Endothelial cell of umbilical vein (primary cell): ENCODE measurements at regions not wholly inside any gene's neighbourhood (a gene's known extent, or its start where the extent isn't known, plus 50 kb on each side); places are given as distances from the start of the nearest gene placed in this dataset.

ENCODE experiments used
- BruUV-seq: library from RNA; stranded (reverse); fragments of 400-500 nt; replicated peaks from 2 replicates; lab custom pipeline; 2021; lab: Mats Ljungman, UMichigan
- CTCF ChIA-PET: fragments of 300-600, 350-600 bp; sonication (Branson Sonifier 250); formaldehyde crosslinking; loops from one replicate; lab custom pipeline; 2021; ENCODE audit warnings: antibody characterized with exemption, inconsistent platforms; lab: Charles Lee
- POLR2A ChIA-PET: fragments of 300-600, 350-600 bp; sonication (Branson Sonifier 250); formaldehyde crosslinking; loops from one replicate; lab custom pipeline; 2021; ENCODE audit warnings: antibody characterized with exemption, inconsistent platforms; lab: Charles Lee
- DNase-seq: peaks from one replicate; pipeline ENCODE4 v3.0.0-alpha.2; 2011; ENCODE audit warnings: low read depth, low spot score
- FAIRE-seq: peaks from 2 replicates; lab custom pipeline; 2011; peaks lifted over from hg19 to GRCh38; lab: Jason Lieb, UNC
- H2AFZ ChIP-seq: 2 replicates; pipeline ENCODE4 v1.6.0; 2012; ENCODE audit warnings: low read depth, low read length, control low read depth, inconsistent platforms
- H3K27ac ChIP-seq: 2 replicates; pipeline ENCODE4 v1.5.1; 2011; ENCODE audit warnings: low read depth, mild to moderate bottlenecking, control low read depth, low read length, moderate library complexity; ENCODE audit not compliant: insufficient read depth
- H3K27me3 ChIP-seq, 2 experiments: 2 replicates each; pipeline versions ENCODE4 v1.6.0 to v1.6.1; 2011; ENCODE audit warnings: low read length in 2 of 2, mixed read lengths in 1 of 2; ENCODE audit not compliant: control insufficient read depth in 2 of 2, insufficient read depth in 2 of 2
- H3K36me3 ChIP-seq, 2 experiments: 2 replicates in 1 of 2; 3 replicates in 1 of 2; pipeline ENCODE4 v1.5.1; 2011; ENCODE audit warnings: low read length in 2 of 2, mild to moderate bottlenecking in 1 of 2, moderate library complexity in 1 of 2; ENCODE audit not compliant: control insufficient read depth in 2 of 2, insufficient read depth in 2 of 2; ENCODE audit errors: extremely low read depth in 1 of 2
- H3K4me1 ChIP-seq: 3 replicates; pipeline ENCODE4 v1.5.1; 2011; ENCODE audit warnings: mild to moderate bottlenecking, low read length; ENCODE audit not compliant: control insufficient read depth, insufficient read depth; ENCODE audit errors: extremely low read depth
- H3K4me2 ChIP-seq: 2 replicates; pipeline ENCODE4 v1.6.1; 2011; ENCODE audit warnings: low read length, control low read depth, mixed read lengths; ENCODE audit not compliant: insufficient read depth
- H3K4me3 ChIP-seq, 3 experiments: fragments of 200-600 bp in 1 of 3; sonication (generic), shearing (Covaris generic) in 1 of 3; replicated peaks in 1 of 3; 2 replicates each; pipeline ENCODE4 v1.5.1; 2011 to 2016; ENCODE audit warnings: control low read depth in 3 of 3, low read length in 3 of 3, mild to moderate bottlenecking in 2 of 3, inconsistent platforms in 1 of 3, low read depth in 1 of 3, moderate library complexity in 1 of 3; ENCODE audit not compliant: insufficient read depth in 1 of 3
- H3K79me2 ChIP-seq: 2 replicates; pipeline ENCODE4 v1.6.0; 2012; ENCODE audit warnings: low read length, inconsistent platforms; ENCODE audit not compliant: control insufficient read depth, insufficient read depth
- H3K9ac ChIP-seq: replicated peaks from 2 replicates; pipeline ENCODE3; 2011; ENCODE audit warnings: low read length, control low read depth; ENCODE audit not compliant: insufficient read depth; ENCODE audit errors: extremely low read depth
- H3K9me1 ChIP-seq: replicated peaks from 3 replicates; pipeline ENCODE4 v1.6.0; 2011; ENCODE audit warnings: mild to moderate bottlenecking, low read length; ENCODE audit not compliant: control insufficient read depth, insufficient read depth; ENCODE audit errors: extremely low read depth
- H3K9me3 ChIP-seq: replicated peaks from 2 replicates; pipeline ENCODE4 v1.5.1; 2012; ENCODE audit warnings: low read length, inconsistent platforms; ENCODE audit not compliant: control insufficient read depth, insufficient read depth
- H4K20me1 ChIP-seq: replicated peaks from 2 replicates; pipeline ENCODE3; 2011; ENCODE audit warnings: mild to moderate bottlenecking, low read length; ENCODE audit not compliant: control insufficient read depth, insufficient read depth; ENCODE audit errors: extremely low read depth
- CTCF ChIP-seq, 2 donors: IDR thresholded peaks; 1 replicate in 1 of 2; 2 replicates in 1 of 2; pipeline ENCODE4 v1.5.1; 2011; ENCODE audit warnings: low read length in 2 of 2, mild to moderate bottlenecking in 2 of 2, moderate library complexity in 2 of 2, control low read depth in 1 of 2, inconsistent platforms in 1 of 2, low read depth in 1 of 2; ENCODE audit not compliant: insufficient read depth in 1 of 2; ENCODE audit errors: extremely low read depth in 1 of 2
- EZH2 ChIP-seq: IDR thresholded peaks from 2 replicates; pipeline ENCODE4 v1.6.1; 2012; ENCODE audit warnings: borderline replicate concordance, low read depth, mild to moderate bottlenecking, moderate library complexity, low read length, inconsistent platforms; ENCODE audit not compliant: severe bottlenecking
- FOS ChIP-seq: IDR thresholded peaks from 2 replicates; pipeline ENCODE4 v1.6.1; 2011; ENCODE audit warnings: mild to moderate bottlenecking, low read length, moderate library complexity, borderline replicate concordance; ENCODE audit not compliant: insufficient read depth
- GATA2 ChIP-seq: IDR thresholded peaks from 2 replicates; pipeline ENCODE4 v1.7.0; 2011; ENCODE audit warnings: low read depth, mild to moderate bottlenecking, moderate library complexity, mixed read lengths, low read length; ENCODE audit not compliant: insufficient read length, insufficient read depth
- JUN ChIP-seq: IDR thresholded peaks from 2 replicates; pipeline ENCODE4 v1.6.1; 2011; ENCODE audit warnings: borderline replicate concordance, low read depth; ENCODE audit not compliant: insufficient read length, insufficient read depth
- MAX ChIP-seq: IDR thresholded peaks from 2 replicates; pipeline ENCODE4 v1.6.1; 2011; ENCODE audit not compliant: insufficient read depth, insufficient read length
- MYC ChIP-seq: IDR thresholded peaks from one replicate; pipeline ENCODE4 v1.6.1; 2011; ENCODE audit warnings: mild to moderate bottlenecking, low read depth, low read length
- POLR2A ChIP-seq: IDR thresholded peaks from 2 replicates; pipeline ENCODE4 v1.6.1; 2012; ENCODE audit warnings: low read depth, mild to moderate bottlenecking, control low read depth, low read length
- POLR2AphosphoS5 ChIP-seq: IDR thresholded peaks from 2 replicates; pipeline ENCODE4 v1.6.1; 2012; ENCODE audit warnings: low read depth, mild to moderate bottlenecking, control low read depth, low read length, moderate library complexity; ENCODE audit not compliant: insufficient read depth
- dilution Hi-C: fragments of 300-500 bp; cut with MboI; formaldehyde crosslinking; loops from one replicate; pipeline ENCODE4 v1.15.0; 2019; ENCODE audit warnings: low sequenced_read_pairs; ENCODE audit not compliant: extremely low pct_ligation_motif_present
- intact Hi-C: fragments of 100-400 bp; cut with micrococcal nuclease; formaldehyde crosslinking; loops from one replicate; pipeline ENCODE4 v1.10.0; 2022

- Histone ChIP-seq H2AFZ (peak overlapping the region; percentile 87), H3K27me3 (no peaks in the 10 kb centered on the region), H4K20me1 (no peaks in the 10 kb centered on the region), H3K9me3 (no peaks in the 10 kb centered on the region), H3K4me2 (no peak overlapping the region), H3K9me1 (no peaks in the 10 kb centered on the region), H3K27ac (no peak overlapping the region), H3K4me1 (peaks cover 9% of the 10 kb centered on the region), H3K9ac (no peak overlapping the region), H3K79me2 (no peaks in the 10 kb centered on the region), H3K36me3 (no peaks in the 10 kb centered on the region), H3K4me3 (no peak overlapping the region)
- intact Hi-C loops = no loop called here
- no TSS peak for BruUV-seq
- CTCF ChIA-PET = interaction anchor here (1.3 to 2.0 kb wide), 2 partner anchors 12 to 24 kb away, joined by 3 to 4 read pairs; no protein-coding TSS in a partner anchor
- dilution Hi-C loops = no loop called here
- DNase-seq = peak; percentile 33
- POLR2A ChIA-PET = no interaction called here
- TF ChIP-seq EZH2 (no peak), POLR2A (no peak), FOS (peak; percentile 63), MYC (no peak)
- peak; percentile 88 for FAIRE-seq
Observed at GRCh38 chr17:77365584-77366186, 224.9 kb downstream of the SEC14L1 start.

GRCh38 chr17:77366206-77366557 is 225.4 kb downstream of the SEC14L1 start:
- H2AFZ ChIP-seq = no peak overlapping the region
- POLR2A ChIA-PET = no interaction called here
- CTCF ChIA-PET = interaction anchor here (1.3 to 2.0 kb wide), 2 partner anchors 11 to 23 kb away, joined by 3 to 4 read pairs; no protein-coding TSS in a partner anchor
- no TSS peak for BruUV-seq
- H3K9me3 ChIP-seq = no peaks in the 10 kb centered on the region
- H3K9me1 ChIP-seq = no peaks in the 10 kb centered on the region
- no peak for TF ChIP-seq POLR2AphosphoS5
- no peak for TF ChIP-seq MAX
- no peak for TF ChIP-seq POLR2A
- TF ChIP-seq JUN = no peak
- TF ChIP-seq MYC = no peak
- TF ChIP-seq GATA2 = no peak
- TF ChIP-seq EZH2 = no peak
- TF ChIP-seq CTCF (IDR thresholded peaks at IDR 0.05; ENCODE audit: extremely low read depth in 1 of 2, insufficient read depth in 1 of 2, low read depth in 1 of 2, low read length in 2 of 2) = no peak
- TF ChIP-seq FOS = no peak
- no peak overlapping the region for H3K27ac ChIP-seq
- peaks cover 9% of the 10 kb centered on the region for H3K4me1 ChIP-seq
- dilution Hi-C loops (no loop called here), intact Hi-C loops (no loop called here)
- H3K36me3 ChIP-seq = no peaks in the 10 kb centered on the region
- FAIRE-seq (no peak), DNase-seq (no peak)
- no peaks in the 10 kb centered on the region for H3K79me2 ChIP-seq
- H3K27me3 ChIP-seq = no peaks in the 10 kb centered on the region
- H4K20me1 ChIP-seq = no peaks in the 10 kb centered on the region
- H3K4me2 ChIP-seq = no peak overlapping the region
- H3K9ac ChIP-seq = no peak overlapping the region
- H3K4me3 ChIP-seq = no peak overlapping the region
